CD4-positive, alpha-beta T cell (primary cell): ENCODE measurements at regions not wholly inside any gene's neighbourhood (a gene's known extent, or its start where the extent isn't known, plus 50 kb on each side); places are given as distances from the start of the nearest gene placed in this dataset.

Experiments
- ATAC-seq: fragments of 200-7000 bp; cut with Tn5 transposase; one replicate; pipeline ENCODE4 v1.10.0; 2022; ENCODE audit warnings: mild to moderate bottlenecking; ENCODE audit not compliant: poor library complexity
- CTCF ChIA-PET: fragments of 350-600 bp; sonication (Branson Sonifier 250); formaldehyde crosslinking; loops from one replicate; lab custom pipeline; 2021; ENCODE audit warnings: antibody characterized with exemption, inconsistent platforms; lab: Charles Lee
- POLR2A ChIA-PET: fragments of 350-600 bp; sonication (Branson Sonifier 250); formaldehyde crosslinking; loops from one replicate; lab custom pipeline; 2021; ENCODE audit warnings: antibody characterized with exemption, inconsistent platforms; lab: Charles Lee
- DNase-seq, 14 experiments: peaks; one replicate each; pipeline ENCODE4 v3.0.0-alpha.2; 2013 to 2020; ENCODE audit warnings: mixed read lengths in 2 of 14
- H3K27ac ChIP-seq, 2 donors: one replicate each; pipeline versions ENCODE4 v1.5.1 to v1.7.0; 2013; ENCODE audit warnings: low read length in 2 of 2, low read depth in 1 of 2, mild to moderate bottlenecking in 1 of 2
- H3K27me3 ChIP-seq, 2 experiments: 1 replicate in 1 of 2; 2 replicates in 1 of 2; pipeline versions ENCODE4 v1.6.1 to v1.7.0; 2013; ENCODE audit warnings: low read length in 2 of 2, control low read depth in 1 of 2, mild to moderate bottlenecking in 1 of 2, moderate library complexity in 1 of 2; ENCODE audit not compliant: insufficient read depth in 2 of 2, control insufficient read depth in 1 of 2
- H3K36me3 ChIP-seq: one replicate; pipeline ENCODE4 v1.6.1; 2013; ENCODE audit warnings: low read length, control low read depth; ENCODE audit not compliant: insufficient read depth
- H3K4me1 ChIP-seq: one replicate; pipeline ENCODE4 v1.6.1; 2013; ENCODE audit warnings: low read length, control low read depth; ENCODE audit not compliant: insufficient read depth
- H3K4me3 ChIP-seq: one replicate; pipeline ENCODE4 v1.5.1; 2013; ENCODE audit warnings: mild to moderate bottlenecking, low read length, moderate library complexity
- H3K9me3 ChIP-seq, 2 experiments: 1 replicate in 1 of 2; 2 replicates in 1 of 2; pipeline versions ENCODE4 v1.6.1 to v1.7.0; 2013; ENCODE audit warnings: low read length in 2 of 2, mild to moderate bottlenecking in 2 of 2, control low read depth in 1 of 2, moderate library complexity in 1 of 2; ENCODE audit not compliant: control insufficient read depth in 1 of 2, insufficient read depth in 1 of 2
- H3K27ac Mint-ChIP-seq: one replicate; pipeline ENCODE4 v1.8.0; 2020; ENCODE audit warnings: mixed read lengths
- H3K27me3 Mint-ChIP-seq: one replicate; pipeline ENCODE4 v1.8.0; 2021; ENCODE audit warnings: mixed read lengths
- H3K36me3 Mint-ChIP-seq: one replicate; pipeline ENCODE4 v1.8.0; 2021; ENCODE audit warnings: low read depth, mixed read lengths
- H3K4me1 Mint-ChIP-seq: one replicate; pipeline ENCODE4 v1.8.0; 2021; ENCODE audit warnings: low read depth, mixed read lengths
- H3K4me3 Mint-ChIP-seq: one replicate; pipeline ENCODE4 v1.8.0; 2020; ENCODE audit warnings: mild to moderate bottlenecking, mixed read lengths
- H3K9me3 Mint-ChIP-seq: one replicate; pipeline ENCODE4 v1.8.0; 2020; ENCODE audit warnings: mixed read lengths
- intact Hi-C, 2 experiments: fragments of 100-400 bp; cut with DNase I in 1 of 2; cut with micrococcal nuclease in 1 of 2; formaldehyde crosslinking; loops; one replicate each; pipeline versions ENCODE4 v1.15.1 to v1.9.0; 2023 to 2025; cut with DNase I, micrococcal nuclease
- TF ChIP-seq, protein P1 (sequence below): fragments of 200-600 bp; IDR thresholded peaks from one replicate; pipeline ENCODE4 v1.8.0; 2022; ENCODE audit warnings: antibody characterized with exemption, mild to moderate bottlenecking

DNA sequence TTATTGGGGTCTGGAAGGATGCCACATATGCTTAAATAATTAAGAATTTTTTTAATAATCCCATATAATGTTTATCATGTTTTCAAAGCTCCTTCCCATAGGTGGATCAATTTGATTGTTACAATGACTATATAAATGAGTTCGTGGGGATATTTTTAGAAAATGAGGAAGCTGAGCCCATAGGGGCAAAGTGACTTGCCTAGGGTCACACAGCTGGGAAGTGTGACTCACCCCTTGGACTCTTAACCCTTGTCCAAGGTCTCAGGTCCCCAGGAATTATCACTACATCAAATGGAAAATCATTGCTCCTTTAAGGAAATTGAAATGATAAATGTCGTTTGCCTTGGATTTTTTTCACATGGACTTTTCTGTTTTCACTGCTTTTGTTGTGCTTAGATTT lies 161.2 kb upstream of the RGMA start:
- Histone ChIP-seq H3K4me3 (no peak overlapping the region), H3K27me3 (no peaks in the 10 kb centered on the region), H3K27ac (no peak overlapping the region), H3K4me1 (no peaks in the 10 kb centered on the region), H3K9me3 (no peaks in the 10 kb centered on the region), H3K36me3 (no peaks in the 10 kb centered on the region)
- ChIA-PET CTCF (no interaction called here), POLR2A (no interaction called here)
- Mint-ChIP-seq H3K27ac (no peak overlapping the region), H3K4me3 (no peak overlapping the region), H3K9me3 (no peaks in the 10 kb centered on the region), H3K36me3 (no peaks in the 10 kb centered on the region), H3K27me3 (peaks cover 18% of the 10 kb centered on the region), H3K4me1 (no peaks in the 10 kb centered on the region)
- ATAC-seq = no peak
- TF ChIP-seq, protein P1, sequence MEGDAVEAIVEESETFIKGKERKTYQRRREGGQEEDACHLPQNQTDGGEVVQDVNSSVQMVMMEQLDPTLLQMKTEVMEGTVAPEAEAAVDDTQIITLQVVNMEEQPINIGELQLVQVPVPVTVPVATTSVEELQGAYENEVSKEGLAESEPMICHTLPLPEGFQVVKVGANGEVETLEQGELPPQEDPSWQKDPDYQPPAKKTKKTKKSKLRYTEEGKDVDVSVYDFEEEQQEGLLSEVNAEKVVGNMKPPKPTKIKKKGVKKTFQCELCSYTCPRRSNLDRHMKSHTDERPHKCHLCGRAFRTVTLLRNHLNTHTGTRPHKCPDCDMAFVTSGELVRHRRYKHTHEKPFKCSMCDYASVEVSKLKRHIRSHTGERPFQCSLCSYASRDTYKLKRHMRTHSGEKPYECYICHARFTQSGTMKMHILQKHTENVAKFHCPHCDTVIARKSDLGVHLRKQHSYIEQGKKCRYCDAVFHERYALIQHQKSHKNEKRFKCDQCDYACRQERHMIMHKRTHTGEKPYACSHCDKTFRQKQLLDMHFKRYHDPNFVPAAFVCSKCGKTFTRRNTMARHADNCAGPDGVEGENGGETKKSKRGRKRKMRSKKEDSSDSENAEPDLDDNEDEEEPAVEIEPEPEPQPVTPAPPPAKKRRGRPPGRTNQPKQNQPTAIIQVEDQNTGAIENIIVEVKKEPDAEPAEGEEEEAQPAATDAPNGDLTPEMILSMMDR = no peak
- intact Hi-C loops = no loop called here
- DNase-seq = peak in 2 of 14 experiments; percentile 27 to 49

DNA sequence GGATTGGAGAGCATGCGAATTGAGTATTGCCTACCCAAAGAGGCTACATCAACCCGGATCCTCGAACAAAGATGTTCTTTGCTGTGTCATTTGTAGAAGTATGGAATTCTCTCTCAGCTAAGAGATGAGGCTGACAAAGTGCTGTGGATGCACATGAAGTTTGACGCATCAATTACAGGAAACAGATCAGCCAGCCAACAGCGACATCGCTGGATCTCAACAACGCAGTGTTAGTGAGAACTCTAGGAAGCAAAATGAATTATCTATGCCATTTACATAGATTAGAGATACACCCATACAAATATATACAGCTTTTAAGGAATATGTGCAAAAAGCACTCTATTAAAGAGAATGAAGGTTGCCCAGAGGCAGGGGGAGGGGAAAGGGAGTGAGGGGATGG lies 160.6 kb upstream of the RGMA start:
- no peaks in the 10 kb centered on the region for H3K4me1 ChIP-seq
- peaks cover 0 to 3% of the 10 kb centered on the region in 2 experiments for H3K9me3 ChIP-seq
- ChIA-PET POLR2A (no interaction called here), CTCF (no interaction called here)
- no peak for ATAC-seq
- intact Hi-C loops = no loop called here
- peaks cover 18% of the 10 kb centered on the region for H3K27me3 Mint-ChIP-seq
- H3K27me3 ChIP-seq = no peaks in the 10 kb centered on the region
- H3K27ac Mint-ChIP-seq = no peak overlapping the region
- H3K36me3 ChIP-seq = no peaks in the 10 kb centered on the region
- no peak overlapping the region for H3K4me3 Mint-ChIP-seq
- no peak overlapping the region for H3K27ac ChIP-seq
- DNase-seq = no peak
- H3K4me1 Mint-ChIP-seq = no peaks in the 10 kb centered on the region
- TF ChIP-seq, protein P1 = no peak
- H3K36me3 Mint-ChIP-seq = no peaks in the 10 kb centered on the region
- no peaks in the 10 kb centered on the region for H3K9me3 Mint-ChIP-seq
- H3K4me3 ChIP-seq = no peak overlapping the region

DNA sequence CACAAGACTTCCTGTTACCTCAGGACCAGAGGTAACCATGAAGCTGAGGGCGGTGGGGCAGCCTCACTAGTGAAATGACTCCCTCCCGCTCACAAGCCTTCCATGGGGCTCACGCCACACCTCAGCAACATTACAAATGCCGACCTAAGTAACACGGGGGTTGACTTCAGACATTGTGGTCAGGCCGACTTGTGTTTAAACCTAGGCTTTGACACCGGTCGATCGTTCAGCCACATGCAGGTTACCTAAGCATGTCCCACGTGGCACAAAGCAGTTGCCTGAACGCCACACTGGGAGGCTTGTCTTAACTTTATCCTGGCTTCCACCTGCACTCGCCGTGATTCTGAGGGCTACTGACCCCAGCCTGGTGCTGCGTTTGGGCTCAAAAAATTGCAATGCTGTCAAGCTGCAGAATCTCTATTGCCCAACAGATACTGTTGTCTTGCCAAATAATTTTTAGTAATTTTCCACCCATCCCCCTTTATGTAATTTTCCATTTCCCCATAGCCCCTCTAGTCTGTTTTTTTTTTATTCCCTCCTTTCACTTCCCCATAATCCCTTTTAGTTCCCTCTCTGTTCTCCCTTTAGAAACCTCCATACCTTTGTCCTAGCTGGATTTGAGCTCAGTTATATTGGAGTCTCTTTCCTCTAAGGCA lies 158.6 kb upstream of the RGMA start:
- no peaks in the 10 kb centered on the region for H3K36me3 ChIP-seq
- no peak overlapping the region for H3K4me3 ChIP-seq
- ATAC-seq (no peak), DNase-seq (peak in 1 of 14 experiments; percentile 11)
- H3K9me3 Mint-ChIP-seq = no peaks in the 10 kb centered on the region
- CTCF ChIA-PET = no interaction called here
- no peaks in the 10 kb centered on the region for H3K27me3 ChIP-seq
- peaks cover 0 to 3% of the 10 kb centered on the region in 2 experiments for H3K9me3 ChIP-seq
- no peaks in the 10 kb centered on the region for H3K36me3 Mint-ChIP-seq
- no peak overlapping the region for H3K4me3 Mint-ChIP-seq
- no peaks in the 10 kb centered on the region for H3K4me1 ChIP-seq
- peaks cover 18% of the 10 kb centered on the region for H3K27me3 Mint-ChIP-seq
- H3K27ac ChIP-seq = no peak overlapping the region
- no peaks in the 10 kb centered on the region for H3K4me1 Mint-ChIP-seq
- POLR2A ChIA-PET = no interaction called here
- TF ChIP-seq, protein P1 = no peak
- intact Hi-C loops = no loop called here
- no peak overlapping the region for H3K27ac Mint-ChIP-seq
